ENCODE measurements at regions not wholly inside any gene's neighbourhood (a gene's known extent, or its start where the extent isn't known, plus 50 kb on each side); places are given as distances from the start of the nearest gene placed in this dataset.
A peak's percentile ranks its signal among the peaks of the same experiment; 100 is the strongest.

DNA sequence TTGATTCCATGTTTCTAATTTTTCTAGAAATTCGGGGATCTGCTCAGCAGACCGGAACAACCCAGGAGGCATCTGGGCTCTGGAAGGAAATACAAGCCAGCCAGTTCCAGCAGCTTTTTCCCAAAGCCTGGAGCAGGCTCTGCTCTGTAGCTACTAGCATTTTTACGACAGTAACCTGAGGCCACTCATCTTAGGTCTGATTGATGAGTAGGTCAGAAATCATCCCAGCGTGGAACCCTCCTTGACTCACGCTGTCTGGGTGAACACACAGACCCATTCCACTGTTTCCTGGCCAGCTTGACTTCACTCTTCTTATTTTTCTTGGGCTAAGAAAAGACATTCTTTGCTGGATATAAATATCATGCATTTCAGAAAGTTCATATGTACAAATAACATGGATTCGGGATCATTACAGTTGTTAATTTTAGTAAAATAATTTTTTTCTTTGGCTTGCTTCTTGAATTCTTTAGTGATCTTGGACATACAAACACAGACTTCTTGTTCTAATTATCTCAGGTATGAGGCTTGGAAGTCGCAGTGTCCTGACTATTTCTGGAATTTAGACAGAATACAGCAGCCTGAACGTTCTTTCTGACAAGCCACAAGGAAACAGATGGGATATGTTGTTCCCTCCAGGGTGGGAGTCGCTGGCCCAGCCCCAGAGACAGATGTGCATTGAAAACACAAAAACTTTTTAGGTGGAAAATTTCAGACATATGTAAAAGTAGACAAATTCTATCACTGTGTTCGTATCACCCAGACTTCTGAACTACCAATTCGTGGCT lies 54.6 kb upstream of the PITRM1 start:
- ATAC-seq, result peak in 1 of 2 donors; percentile 24

GRCh38 chr10:3225561-3225960 lies 53.0 kb upstream of the PITRM1 start:
- ATAC-seq, result no peak

DNA sequence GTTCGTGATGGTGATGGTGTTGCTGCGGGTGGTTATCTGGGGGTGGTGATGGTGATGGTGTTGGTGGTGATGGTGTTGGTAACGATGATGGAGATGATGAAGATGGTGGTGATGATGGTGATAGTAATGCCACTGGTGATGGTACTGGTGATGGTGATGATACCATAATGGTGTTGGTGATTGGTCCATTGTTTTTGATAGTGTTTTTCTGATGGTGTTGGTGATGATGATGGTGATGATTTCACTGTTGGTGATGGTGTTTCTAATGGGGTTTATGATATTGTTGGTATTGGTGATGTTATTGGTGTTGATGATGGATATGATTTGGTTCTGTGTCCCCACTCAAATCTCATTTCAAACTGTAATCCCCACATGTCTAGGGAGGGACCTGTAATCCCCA lies 51.7 kb upstream of the PITRM1 start:
- no peak for ATAC-seq

GRCh38 chr10:3222626-3223025 lies 50.0 kb upstream of the PITRM1 start:
- no peak for ATAC-seq
